PC-3 (cell line): ENCODE measurements at regions not wholly inside any gene's neighbourhood (a gene's known extent, or its start where the extent isn't known, plus 50 kb on each side); places are given as distances from the start of the nearest gene placed in this dataset.
"Not testable (repeated sequence)": the region's sequence is repeated elsewhere in the genome, so short reads cannot be mapped to it uniquely, and the experiment has no call there.

Experiments
- ATAC-seq: fragments of 200-7000 bp; cut with Tn5 transposase; 2 replicates; pipeline ENCODE4 v1.9.1; 2020; ENCODE audit warnings: mild to moderate bottlenecking, moderate library complexity
- BruUV-seq: library from RNA; stranded (reverse); fragments of 400-500 nt; replicated peaks from 2 replicates; lab custom pipeline; 2021; lab: Mats Ljungman, UMichigan
- CTCF ChIA-PET: fragments of 300-600 bp; sonication (Branson Sonifier 250); formaldehyde crosslinking; loops from one replicate; lab custom pipeline; 2022; ENCODE audit warnings: antibody characterized with exemption; lab: Charles Lee
- POLR2A ChIA-PET: fragments of 300-600 bp; sonication (Branson Sonifier 250); formaldehyde crosslinking; loops from one replicate; lab custom pipeline; 2022; ENCODE audit warnings: antibody characterized with exemption; ENCODE audit not compliant: unreplicated experiment; lab: Charles Lee
- DNase-seq: peaks from one replicate; pipeline ENCODE4 v3.0.0-alpha.2; 2015
- H2AFZ ChIP-seq: fragments of 300-600 bp; sonication (generic); 2 replicates; pipeline ENCODE4 v1.6.0; 2016; ENCODE audit warnings: antibody characterized with exemption, low read length
- H3F3A ChIP-seq: fragments of 300-600 bp; sonication (generic); one replicate; pipeline ENCODE4 v1.6.0; 2017; ENCODE audit warnings: antibody characterized with exemption, low read length, control low read depth, mild to moderate bottlenecking; ENCODE audit not compliant: unreplicated experiment
- H3K27ac ChIP-seq: fragments of 300-600 bp; sonication (generic); 2 replicates; pipeline ENCODE4 v1.5.1; 2016; ENCODE audit warnings: mild to moderate bottlenecking, low read length
- H3K27me3 ChIP-seq: fragments of 300-600 bp; sonication (generic); 2 replicates; pipeline ENCODE4 v1.6.1; 2016; ENCODE audit warnings: low read length, mixed read lengths
- H3K36me3 ChIP-seq: fragments of 300-600 bp; sonication (generic); 2 replicates; pipeline ENCODE4 v1.6.1; 2016; ENCODE audit warnings: low read depth, mixed run types, low read length, mixed read lengths
- H3K4me1 ChIP-seq: fragments of 300-600 bp; sonication (generic); 2 replicates; pipeline ENCODE4 v1.5.1; 2016; ENCODE audit warnings: low read length; ENCODE audit not compliant: insufficient read depth
- H3K4me2 ChIP-seq: fragments of 300-600 bp; sonication (generic); 2 replicates; pipeline ENCODE4 v1.6.0; 2016; ENCODE audit warnings: low read length
- H3K4me3 ChIP-seq: fragments of 300-600 bp; sonication (generic); 2 replicates; pipeline ENCODE4 v1.5.1; 2016; ENCODE audit warnings: mild to moderate bottlenecking, low read length, mixed read lengths
- H3K79me2 ChIP-seq: fragments of 300-600 bp; sonication (generic); 2 replicates; pipeline ENCODE4 v1.6.1; 2017; ENCODE audit warnings: low read length, mixed read lengths
- H3K9ac ChIP-seq: fragments of 300-600 bp; sonication (generic); 2 replicates; pipeline ENCODE4 v1.6.0; 2016; ENCODE audit warnings: mild to moderate bottlenecking, low read length
- H3K9me2 ChIP-seq: fragments of 300-600 bp; sonication (generic); replicated peaks from 2 replicates; pipeline ENCODE4 v1.6.1; 2016; ENCODE audit warnings: mixed run types, low read length, mixed read lengths
- H3K9me3 ChIP-seq: fragments of 300-600 bp; sonication (generic); 2 replicates; pipeline ENCODE4 v1.6.1; 2016; ENCODE audit warnings: low read length, mixed read lengths
- H4K20me1 ChIP-seq: fragments of 300-600 bp; sonication (generic); 2 replicates; pipeline ENCODE4 v1.6.1; 2016; ENCODE audit warnings: low read length, mixed read lengths
- EZH2 ChIP-seq: fragments of 300-600 bp; sonication (generic); IDR thresholded peaks from one replicate; pipeline ENCODE4 v1.6.1; 2017; ENCODE audit warnings: antibody characterized with exemption, mild to moderate bottlenecking, low read length; ENCODE audit not compliant: unreplicated experiment
- EZH2phosphoT487 ChIP-seq: fragments of 300-600 bp; sonication (generic); IDR thresholded peaks from 2 replicates; pipeline ENCODE4 v1.6.1; 2018; ENCODE audit warnings: mild to moderate bottlenecking, antibody characterized with exemption, low read length, borderline replicate concordance
- intact Hi-C: fragments of 100-400 bp; cut with micrococcal nuclease; formaldehyde crosslinking; loops from 2 replicates; pipeline ENCODE4 v1.9.0; 2023
- TF ChIP-seq, protein P1 (sequence below): fragments of 300-600 bp; sonication (generic); conservative IDR thresholded peaks from 2 replicates; pipeline ENCODE4 v1.5.1; 2017; ENCODE audit warnings: antibody characterized with exemption, low read depth, mild to moderate bottlenecking, low read length

DNA sequence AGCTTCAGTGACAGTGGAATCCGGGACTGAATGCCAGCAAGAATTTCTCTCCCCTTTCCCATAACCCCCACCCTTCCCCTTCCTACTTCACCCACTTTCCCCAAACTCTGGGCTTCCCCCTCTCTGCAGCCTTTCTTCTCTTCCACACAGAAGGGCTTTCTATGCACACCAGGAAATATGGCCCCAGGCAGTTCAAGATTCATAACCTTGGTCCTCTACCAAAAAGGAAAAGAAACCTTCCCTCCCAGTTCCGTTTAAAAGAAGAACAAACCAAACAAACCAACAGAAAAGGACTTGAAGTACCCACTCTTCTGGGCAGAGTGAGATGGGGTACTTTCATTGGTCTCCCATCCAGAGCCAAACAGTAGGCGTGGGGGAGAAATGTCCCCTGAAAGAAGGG lies 68.8 kb upstream of the ABHD2 start:
- H3K27me3 ChIP-seq, result no peaks in the 10 kb centered on the region
- H2AFZ ChIP-seq, result no peak overlapping the region
- H3K9me2 ChIP-seq, result no peaks in the 10 kb centered on the region
- H3K9me3 ChIP-seq, result no peaks in the 10 kb centered on the region
- no peaks in the 10 kb centered on the region for H4K20me1 ChIP-seq
- H3K9ac ChIP-seq, result no peak overlapping the region
- ATAC-seq (no peak), DNase-seq (no peak)
- ChIA-PET POLR2A (no interaction called here), CTCF (no interaction called here)
- intact Hi-C loops, result no loop called here
- no peaks in the 10 kb centered on the region for H3K79me2 ChIP-seq
- H3F3A ChIP-seq, result no peaks in the 10 kb centered on the region
- no peaks in the 10 kb centered on the region for H3K36me3 ChIP-seq
- BruUV-seq, result no TSS peak
- H3K27ac ChIP-seq, result no peak overlapping the region
- H3K4me3 ChIP-seq, result no peak overlapping the region
- H3K4me1 ChIP-seq, result peaks cover 18% of the 10 kb centered on the region
- TF ChIP-seq EZH2, result no peak
- TF ChIP-seq, protein P1, sequence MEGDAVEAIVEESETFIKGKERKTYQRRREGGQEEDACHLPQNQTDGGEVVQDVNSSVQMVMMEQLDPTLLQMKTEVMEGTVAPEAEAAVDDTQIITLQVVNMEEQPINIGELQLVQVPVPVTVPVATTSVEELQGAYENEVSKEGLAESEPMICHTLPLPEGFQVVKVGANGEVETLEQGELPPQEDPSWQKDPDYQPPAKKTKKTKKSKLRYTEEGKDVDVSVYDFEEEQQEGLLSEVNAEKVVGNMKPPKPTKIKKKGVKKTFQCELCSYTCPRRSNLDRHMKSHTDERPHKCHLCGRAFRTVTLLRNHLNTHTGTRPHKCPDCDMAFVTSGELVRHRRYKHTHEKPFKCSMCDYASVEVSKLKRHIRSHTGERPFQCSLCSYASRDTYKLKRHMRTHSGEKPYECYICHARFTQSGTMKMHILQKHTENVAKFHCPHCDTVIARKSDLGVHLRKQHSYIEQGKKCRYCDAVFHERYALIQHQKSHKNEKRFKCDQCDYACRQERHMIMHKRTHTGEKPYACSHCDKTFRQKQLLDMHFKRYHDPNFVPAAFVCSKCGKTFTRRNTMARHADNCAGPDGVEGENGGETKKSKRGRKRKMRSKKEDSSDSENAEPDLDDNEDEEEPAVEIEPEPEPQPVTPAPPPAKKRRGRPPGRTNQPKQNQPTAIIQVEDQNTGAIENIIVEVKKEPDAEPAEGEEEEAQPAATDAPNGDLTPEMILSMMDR, result no peak
- TF ChIP-seq EZH2phosphoT487, result no peak
- H3K4me2 ChIP-seq, result no peak overlapping the region

DNA sequence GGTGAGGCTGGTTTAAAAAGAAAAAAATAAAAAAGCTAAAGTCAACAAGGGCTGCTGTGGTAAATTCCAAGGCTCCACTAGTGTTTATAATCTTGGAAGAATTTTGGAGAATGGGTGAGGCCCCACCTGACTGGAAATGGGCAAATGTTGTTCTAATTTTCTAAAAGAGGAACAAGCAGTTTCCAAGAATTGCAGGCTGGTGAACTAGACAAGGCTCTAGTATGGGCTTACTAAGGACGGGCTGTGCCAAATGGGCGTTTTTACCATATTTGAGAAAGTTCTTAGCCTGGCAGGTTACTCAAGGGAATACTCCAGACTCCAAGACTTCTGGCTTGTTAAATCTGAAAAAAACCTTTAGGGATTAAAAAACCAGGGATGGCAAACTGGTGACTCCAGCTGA lies 67.0 kb upstream of the ABHD2 start:
- Histone ChIP-seq H3K9me3 (no peaks in the 10 kb centered on the region), H4K20me1 (no peaks in the 10 kb centered on the region), H2AFZ (no peak overlapping the region), H3K27ac (no peak overlapping the region), H3K4me3 (no peak overlapping the region), H3K27me3 (no peaks in the 10 kb centered on the region), H3F3A (no peaks in the 10 kb centered on the region), H3K79me2 (no peaks in the 10 kb centered on the region), H3K9me2 (no peaks in the 10 kb centered on the region), H3K9ac (no peak overlapping the region), H3K36me3 (no peaks in the 10 kb centered on the region), H3K4me1 (peaks cover 16% of the 10 kb centered on the region), H3K4me2 (no peak overlapping the region)
- no TSS peak for BruUV-seq
- CTCF ChIA-PET, result no interaction called here
- ATAC-seq (no peak), DNase-seq (no peak)
- POLR2A ChIA-PET, result no interaction called here
- intact Hi-C loops, result no loop called here
- TF ChIP-seq EZH2 (no peak), EZH2phosphoT487 (no peak)
- TF ChIP-seq, protein P1, result no peak

DNA sequence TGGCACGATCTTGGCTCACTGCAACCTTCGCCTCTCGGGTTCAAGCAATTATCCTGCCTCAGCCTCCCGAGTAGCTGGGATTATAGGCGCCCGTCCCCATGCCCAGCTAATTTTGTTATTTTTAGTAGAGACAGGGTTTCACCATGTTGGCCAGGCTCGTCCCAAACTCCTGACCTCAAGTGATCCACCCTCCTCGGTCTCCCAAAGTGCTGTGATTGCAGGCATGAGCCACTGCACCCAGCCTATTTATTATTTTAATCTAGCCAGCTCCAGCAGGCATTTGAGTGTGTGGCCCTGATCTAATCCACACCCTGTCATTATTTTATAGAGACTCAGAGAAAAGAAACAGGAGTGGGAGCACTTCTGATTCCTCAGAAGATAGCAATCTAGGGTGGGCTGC lies 66.4 kb upstream of the ABHD2 start:
- H4K20me1 ChIP-seq, BruUV-seq, H3K9ac ChIP-seq, H3K27ac ChIP-seq, H3K4me1 ChIP-seq, ATAC-seq, DNase-seq, H3K9me3 ChIP-seq, H3F3A ChIP-seq, H3K4me3 ChIP-seq, H3K27me3 ChIP-seq, H3K9me2 ChIP-seq, intact Hi-C loops, H3K4me2 ChIP-seq, H3K79me2 ChIP-seq, H2AFZ ChIP-seq, POLR2A ChIA-PET, H3K36me3 ChIP-seq: not testable (repeated sequence)
- CTCF ChIA-PET, result interaction anchor here (1.2 kb wide), 1 partner anchor 156 kb away, joined by 3 read pairs; no protein-coding TSS in a partner anchor
